Renal cortical epithelial cell (primary cell): ENCODE measurements at regions not wholly inside any gene's neighbourhood (a gene's known extent, or its start where the extent isn't known, plus 50 kb on each side); places are given as distances from the start of the nearest gene placed in this dataset.
"Not testable (repeated sequence)": the region's sequence is repeated elsewhere in the genome, so short reads cannot be mapped to it uniquely, and the experiment has no call there.

ENCODE experiments used
- DNase-seq: peaks from one replicate; pipeline ENCODE4 v3.0.0-alpha.2; 2011; ENCODE audit warnings: low read depth

DNA sequence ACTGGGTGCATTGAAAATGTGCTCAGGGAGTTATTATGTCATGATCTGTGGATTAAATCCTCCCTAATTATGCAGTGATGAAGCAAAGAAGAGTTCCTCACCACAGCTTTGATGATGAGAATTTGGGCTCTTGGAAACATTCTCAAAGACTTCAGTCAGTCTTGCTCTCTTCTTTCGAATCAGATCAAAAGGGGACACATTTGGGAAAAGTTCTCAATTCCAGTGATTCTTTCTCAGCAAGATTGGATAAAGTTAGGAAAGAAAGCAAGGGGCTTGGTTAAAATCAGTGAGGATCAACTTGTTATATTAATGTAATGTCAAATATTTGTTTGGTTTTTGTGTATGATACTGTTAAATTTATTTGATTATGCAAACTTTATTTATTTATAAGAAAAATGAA lies 411.3 kb upstream of the ACTBL2 start:
- no peak for DNase-seq

DNA sequence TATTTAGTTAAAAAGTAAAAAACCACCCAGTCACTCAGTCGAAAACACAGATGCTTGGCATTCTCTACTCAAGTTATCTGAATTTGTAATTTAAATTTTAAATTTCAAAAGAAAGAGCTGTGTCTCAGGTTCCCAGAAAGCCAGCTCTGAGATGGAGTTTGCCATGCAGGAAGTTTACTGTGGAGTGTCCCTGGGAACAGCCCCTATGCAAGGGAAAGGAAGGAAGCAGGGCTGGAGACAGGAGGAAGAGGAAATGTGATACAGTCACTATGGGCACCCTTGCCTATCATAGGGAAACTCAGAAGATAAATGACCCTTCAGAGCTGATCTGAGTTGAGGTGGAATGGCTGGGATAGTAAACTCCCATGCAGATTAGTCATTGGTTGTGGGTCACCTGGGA lies 408.8 kb upstream of the ACTBL2 start:
- DNase-seq: no peak

DNA sequence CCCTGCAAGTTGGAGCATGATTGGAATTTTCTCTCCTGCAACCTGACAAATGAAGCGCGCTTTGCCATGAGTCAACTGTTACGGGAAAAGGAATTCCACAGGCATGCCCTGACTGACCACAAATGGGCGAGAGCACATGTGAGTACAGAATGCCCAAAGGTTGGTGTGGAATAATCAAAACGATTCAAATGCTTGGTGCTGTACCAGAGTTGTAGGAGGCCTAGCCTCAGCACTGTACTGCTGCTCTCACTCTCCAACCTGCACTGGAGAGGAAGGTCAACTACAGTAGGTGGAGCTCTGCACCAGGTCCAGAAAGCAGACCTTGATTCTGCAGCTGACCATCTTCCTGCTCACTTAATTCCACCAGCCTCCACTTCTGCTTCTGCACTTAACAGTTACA lies 406.9 kb upstream of the ACTBL2 start:
- peak; percentile 99 for DNase-seq

DNA sequence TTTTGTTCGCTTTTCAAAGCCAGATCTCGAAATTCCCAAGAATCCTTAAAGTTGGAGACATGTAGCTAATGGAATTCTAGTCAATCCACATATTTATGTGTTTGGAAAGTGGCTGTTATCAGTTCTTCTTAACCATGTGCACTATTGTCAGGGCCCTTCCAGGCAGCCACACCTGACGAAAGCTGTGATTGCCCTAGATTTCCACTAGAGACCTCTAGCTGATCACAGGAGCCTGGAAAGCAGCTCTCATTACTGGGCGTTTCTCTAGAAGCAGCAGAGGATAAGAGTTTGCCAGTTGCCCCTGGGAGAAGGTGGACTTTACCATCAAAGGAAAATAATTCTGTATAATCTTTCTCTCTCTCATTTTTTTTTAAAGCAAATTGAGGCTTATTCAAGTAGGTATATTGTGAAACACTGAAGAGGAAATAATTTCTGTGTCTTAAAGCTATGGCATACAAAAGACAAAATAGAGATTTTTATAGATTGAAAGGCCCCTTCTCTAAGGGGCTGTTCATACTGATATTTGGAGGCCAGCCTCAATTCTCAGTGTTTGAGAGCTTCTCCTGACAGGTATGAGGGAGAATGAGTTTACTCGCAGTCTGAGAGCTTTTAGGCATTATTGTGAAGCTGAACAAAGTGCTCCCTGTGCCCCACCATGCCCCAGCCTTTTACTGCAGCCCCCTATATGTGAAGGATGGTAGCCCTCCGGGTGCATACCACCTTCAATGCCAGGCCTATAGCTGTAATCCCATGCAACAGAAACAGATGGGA lies 405.4 kb upstream of the ACTBL2 start:
- DNase-seq: peak; percentile 80

DNA sequence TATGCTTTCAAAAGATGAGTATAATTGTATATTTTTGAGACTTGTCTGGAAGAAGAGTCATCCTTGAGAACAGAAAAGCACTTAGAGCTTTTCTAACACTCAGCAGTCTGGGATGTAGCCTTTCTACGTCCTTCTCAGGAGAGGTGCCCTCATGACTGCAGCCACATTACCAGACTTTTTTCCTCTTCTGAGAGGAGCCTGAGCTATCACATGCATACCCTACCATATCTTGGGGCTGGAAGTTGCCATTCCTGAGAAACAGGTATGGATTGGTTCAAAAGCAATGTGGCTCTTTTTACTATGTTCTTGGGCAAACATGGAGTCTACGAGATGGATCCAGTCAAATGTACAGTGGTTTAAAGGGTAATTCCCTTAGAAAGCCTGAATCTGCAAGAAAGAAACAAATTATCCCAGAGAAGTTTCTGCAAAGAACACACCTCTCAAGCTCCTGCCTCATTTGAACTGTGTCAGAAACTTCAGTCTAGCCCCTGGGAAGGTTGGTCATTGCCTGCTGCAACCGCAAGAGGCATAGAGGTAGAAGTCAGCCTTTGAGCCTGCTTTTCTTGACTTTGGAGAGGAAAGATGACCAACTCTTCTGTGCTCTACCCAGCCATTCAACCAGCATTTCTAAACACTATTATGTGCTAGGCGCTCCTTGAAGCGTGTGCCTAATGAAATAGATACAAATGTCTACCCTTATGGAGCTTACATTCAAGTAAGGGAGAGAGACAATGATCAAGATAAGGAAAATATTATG lies 401.9 kb upstream of the ACTBL2 start:
- DNase-seq: no peak

DNA sequence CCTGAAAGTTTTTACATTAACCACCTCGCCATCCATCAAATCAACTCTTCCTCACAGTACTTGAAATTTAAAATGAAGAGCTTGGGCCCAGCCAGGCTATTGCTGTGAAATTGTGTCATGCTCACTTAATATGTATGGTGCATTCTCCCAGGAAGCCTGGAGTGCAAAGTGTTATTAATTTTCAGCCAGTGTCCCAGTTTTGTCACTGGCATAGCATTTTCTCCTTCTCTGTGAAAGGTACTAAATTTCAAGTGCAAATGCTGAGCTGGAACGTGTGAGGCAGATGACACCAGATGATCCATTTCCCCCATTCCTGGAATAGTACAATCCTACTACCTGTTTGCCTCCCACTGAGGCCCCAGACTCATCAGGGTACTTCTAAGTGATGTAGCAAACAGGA lies 397.6 kb upstream of the ACTBL2 start:
- no peak for DNase-seq

DNA sequence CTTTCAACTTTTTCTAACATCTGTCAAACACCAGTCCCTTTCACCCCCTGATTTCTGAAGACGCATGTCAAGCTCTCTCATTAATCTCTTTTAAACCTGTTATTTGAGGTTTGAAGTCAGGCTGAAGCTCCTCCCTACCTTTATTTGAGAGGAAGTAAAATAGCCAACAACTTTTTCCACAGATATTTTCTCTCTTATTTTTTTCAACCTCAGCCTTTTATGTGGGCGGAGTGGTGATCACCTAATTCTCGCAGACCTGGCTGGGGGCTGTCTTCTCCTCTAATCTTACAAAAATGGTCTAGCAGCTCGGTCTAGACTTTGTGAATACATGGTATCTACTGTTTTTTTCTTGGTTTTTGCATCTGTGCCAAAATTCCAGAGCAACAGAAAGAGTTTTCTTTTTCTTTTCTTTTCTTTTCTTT lies 395.7 kb upstream of the ACTBL2 start:
- no peak for DNase-seq

DNA sequence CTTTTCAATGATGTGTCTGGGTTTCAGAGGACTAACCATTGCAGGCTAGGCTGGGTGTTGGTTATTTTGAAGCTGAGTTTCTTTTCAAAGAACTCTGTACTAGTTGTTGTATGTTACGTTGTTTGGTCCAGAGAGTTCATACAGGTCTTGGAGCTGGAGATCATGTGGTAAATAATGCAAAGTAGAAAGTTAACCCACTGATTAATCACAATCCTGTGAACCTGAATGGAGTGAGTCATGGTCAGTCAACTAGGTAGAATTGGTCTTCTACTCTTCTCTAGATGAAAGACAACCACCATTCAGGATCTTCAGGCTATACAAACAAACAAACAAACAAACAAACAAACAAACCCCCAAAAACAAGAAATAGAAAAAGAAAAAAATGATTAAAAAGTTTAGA lies 388.9 kb upstream of the ACTBL2 start:
- peak; percentile 89 for DNase-seq

DNA sequence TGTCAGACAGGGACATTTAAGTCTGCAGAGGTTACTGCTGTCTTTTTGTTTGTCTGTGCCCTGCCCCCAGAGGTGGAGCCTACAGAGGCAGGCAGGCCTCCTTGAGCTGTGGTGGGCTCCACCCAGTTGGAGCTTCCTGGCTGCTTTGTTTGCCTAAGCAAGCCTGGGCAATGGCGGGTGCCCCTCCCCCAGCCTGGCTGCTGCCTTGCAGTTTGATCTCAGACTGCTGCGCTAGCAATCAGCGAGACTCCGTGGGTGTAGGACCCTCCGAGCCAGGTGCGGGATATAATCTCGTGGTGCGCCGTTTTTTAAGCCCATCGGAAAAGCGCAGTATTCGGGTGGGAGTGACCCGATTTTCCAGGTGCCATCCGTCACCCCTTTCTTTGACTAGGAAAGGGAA lies 387.7 kb upstream of the ACTBL2 start:
- DNase-seq: not testable (repeated sequence)

DNA sequence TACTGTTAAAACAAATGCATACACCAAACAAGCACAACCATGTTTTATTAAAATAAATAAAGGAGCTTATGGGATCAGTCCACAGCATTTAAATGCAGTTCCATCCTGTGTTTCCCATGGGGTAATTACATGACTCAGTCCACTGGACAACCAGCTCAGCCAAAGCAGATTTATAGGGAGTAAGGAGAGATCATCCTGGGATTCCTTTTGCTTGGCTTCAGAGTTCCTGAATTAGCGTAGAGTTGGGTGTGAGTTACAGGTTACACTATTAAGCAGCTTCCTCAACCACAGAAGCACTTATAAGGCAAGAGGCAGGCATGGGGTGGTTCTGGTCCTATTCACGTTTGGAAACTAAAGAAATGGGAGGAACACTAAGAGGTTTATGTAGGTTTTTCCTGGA lies 381.1 kb upstream of the ACTBL2 start:
- DNase-seq: peak; percentile 49

DNA sequence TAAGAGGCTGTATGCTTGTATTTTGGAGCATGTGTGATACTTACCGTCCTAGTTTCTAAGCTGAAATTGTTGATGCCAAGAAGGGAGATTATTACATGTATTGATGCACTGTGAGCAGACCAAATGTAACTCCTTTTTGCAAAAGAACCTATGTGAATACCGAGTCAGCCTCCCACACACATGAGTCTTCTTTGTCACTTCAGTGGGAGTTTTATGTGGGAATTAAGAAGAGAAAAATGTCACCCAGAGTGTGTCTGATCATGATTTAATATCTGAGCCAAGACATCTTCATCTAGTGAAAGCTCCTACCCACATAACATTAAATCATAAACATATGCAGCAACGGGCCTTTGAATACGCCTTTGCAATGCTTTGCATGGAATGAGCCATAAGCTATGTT lies 380.3 kb upstream of the ACTBL2 start:
- DNase-seq: no peak

DNA sequence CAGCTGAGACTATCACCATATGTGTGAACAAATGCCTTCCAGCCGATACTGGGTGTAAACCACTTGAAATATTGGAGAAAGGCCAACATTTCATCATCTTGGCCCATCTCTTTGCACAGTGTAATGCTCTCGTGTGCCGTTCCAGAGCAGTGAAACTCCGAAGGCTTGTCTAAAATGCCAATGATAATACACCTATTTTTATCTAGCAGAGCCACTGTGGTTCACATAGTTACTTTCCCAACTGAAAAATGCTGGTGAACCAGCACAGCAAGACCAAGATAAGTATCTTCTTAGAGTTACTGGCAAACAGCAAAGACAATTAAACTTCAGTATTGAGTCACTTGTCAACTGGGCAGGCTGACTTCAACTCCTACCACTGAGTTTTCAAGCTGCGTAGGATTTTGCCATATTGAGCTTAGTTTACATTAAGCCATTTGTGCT lies 379.9 kb upstream of the ACTBL2 start:
- DNase-seq: peak; percentile 62

DNA sequence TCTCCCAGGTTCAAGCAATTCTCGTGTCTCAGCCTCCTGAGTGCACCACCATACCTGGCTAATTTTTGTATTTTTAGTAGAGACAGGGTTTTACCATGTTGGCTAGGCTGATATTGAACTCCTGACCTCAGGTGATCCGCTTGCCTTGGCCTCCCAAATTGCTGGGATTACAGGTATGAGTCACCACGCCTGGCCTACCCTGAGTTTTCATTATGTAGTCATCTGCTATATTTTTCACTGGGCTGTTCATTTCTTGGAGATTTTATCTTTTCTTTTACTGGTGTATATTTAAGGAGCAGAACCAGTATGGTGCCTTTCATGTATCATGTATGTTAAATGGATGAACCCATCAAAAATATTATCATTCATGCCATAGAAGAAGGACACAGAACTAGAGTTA lies 377.0 kb upstream of the ACTBL2 start:
- no peak for DNase-seq

DNA sequence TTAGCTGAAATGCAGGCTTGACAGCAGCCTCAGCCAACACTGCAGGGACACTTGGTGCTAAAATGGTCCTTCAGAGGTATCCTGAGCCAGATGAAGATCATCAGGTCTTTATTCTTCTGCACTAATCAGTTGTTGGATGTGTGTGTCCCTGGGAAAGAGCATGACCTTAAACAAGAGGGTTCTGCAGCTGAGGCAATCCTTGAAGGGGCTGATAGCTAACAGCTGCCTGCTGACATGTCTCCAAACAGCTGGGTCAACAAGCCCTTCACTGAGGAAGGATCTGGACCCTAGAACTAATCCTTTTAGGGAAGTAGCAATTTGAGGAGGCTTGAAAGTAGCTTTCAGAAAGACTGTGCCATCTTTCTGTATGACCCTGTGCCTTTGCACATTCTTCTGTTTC lies 376.3 kb upstream of the ACTBL2 start:
- DNase-seq: no peak

DNA sequence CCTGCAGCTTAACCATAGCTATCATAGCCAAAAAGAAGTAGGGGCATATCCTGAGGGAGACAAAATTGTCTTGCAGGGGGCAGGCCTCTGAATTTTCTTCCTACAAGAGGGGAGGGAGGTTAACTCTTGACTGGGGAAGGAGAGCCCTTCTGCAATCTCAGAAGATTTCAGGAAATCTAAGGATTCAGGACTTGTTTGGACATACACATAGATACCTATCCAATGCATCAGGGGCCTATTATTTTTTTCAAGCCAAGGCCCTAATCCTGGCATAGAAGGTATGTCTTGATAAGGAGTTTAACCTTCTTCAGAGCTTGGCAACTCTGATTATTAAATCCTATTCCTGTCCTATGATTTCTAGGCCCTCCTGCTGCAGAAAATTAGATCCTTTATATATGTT lies 375.1 kb upstream of the ACTBL2 start:
- DNase-seq: no peak

DNA sequence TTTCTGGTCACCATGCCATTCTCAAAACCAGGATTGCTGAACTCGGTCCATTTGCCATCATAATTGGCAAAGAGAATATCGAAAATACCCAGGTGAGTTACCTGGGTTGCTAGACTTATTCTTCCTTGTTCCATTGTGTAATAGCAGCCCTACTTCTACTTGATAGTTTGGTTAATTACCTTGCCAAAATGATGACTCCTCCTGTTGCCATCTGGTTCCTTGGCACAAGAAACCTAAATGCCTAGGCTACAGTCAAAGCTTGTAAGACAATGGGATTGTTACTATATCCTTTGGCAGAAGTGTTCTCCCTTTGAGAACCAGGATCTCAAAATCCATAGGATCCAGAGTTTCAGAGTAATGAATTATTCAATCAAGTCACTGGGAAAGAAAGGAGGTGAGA lies 373.2 kb upstream of the ACTBL2 start:
- DNase-seq: no peak

DNA sequence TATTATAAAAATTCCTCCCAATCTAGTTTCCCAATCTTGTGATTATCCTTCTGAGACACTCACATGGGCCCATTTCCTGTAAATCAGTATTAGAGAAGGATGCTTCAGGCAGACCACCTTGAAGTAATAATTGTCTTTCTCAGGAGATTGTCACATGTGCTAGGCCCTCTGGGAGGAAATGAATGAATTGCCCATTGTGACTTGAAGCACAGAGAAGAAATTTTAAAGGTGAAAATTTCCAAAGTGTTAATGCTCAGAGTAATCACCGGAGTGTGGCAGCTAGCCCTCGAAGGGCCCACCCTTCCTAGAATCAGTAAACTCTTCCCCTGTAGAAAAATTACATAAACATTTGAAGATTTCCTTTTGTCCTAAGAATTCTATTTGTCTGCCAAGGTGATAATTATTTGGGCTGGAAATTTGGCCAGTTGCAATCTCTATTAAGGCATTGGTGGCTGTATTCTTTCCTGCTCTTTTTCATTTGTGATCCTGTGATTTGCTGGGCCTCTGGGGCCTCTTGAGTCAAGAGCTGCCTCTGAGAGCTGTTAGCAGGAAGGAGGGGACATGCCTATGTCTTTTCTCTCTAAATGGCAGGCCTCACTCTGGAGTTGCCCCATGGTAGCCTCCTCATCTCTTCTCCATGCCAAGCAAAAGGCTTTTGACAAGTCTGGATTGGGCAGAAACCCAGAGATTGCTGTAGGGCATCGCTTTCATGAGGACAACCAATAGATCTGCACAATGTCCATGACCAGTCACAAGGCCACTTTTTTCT lies 371.5 kb upstream of the ACTBL2 start:
- no peak for DNase-seq

DNA sequence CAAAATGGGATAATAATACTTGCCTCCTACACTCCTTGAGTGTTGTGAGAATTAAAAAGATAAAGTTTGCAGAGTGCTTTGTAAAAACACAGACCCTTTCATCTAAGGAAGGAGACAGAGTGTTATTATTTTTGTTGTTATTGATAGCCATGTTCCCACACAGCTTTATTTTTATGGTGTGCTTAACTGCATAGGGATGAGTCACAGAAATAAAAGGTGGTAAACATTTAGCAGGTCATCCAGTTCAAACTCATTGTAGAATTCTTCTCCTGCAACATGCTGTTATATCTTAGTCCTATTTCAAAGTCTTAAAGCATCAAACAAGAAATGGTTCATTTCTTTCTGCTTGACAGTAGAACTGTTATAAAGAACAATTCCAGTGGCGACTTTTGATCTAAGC lies 367.5 kb upstream of the ACTBL2 start:
- DNase-seq: peak; percentile 77

DNA sequence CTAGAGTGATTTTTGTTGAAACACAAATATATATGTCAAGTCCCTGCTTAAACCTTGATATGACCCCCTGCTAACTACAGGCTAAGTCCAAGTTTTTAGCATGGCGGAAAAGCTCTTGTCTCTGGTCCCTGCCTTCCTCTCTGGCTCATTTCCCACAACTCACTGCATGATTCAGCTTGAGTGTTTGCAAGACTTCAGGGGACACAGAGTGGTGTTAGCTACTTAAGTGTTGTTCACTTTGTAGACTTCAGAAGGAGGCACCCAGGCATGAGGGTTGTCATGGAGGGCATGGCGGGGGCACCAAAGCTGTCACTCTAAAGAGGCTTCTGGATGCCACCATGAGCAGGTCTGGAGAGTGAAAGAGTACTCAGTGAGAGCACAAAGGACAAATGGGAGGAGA lies 362.4 kb upstream of the ACTBL2 start:
- DNase-seq: no peak

DNA sequence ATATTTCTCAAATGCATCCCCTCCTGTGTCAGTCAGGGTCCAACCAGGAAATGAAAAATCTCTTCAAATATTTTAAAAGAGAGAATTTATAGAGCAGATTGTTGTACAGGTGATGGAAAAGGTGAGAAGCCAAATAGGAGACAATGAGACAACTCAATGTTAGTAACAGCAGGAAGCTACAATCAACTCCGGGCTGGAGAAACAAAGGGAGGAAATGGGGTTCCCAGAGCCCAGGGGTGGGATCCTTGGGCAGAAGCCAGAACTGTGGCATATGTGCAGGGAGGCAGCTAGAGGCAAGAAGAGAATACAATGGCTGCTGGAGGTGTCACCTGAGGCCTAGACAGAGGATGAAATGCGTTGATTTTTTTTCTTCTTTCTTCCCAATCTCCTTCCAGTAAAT lies 361.8 kb upstream of the ACTBL2 start:
- DNase-seq: no peak

DNA sequence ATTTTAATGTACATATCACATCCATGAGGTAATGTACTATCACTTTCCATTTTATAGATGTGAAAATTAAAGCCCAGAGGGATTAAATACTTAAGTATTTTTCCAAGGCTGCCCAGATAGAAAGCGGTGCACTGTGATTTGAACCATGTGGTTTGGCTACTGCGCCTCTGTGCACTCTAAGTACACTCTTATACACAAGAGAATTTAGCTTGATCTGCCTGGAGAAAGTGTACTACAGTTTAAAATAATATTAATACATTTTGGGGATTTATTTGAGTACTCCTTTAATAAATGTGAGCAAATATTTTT lies 360.4 kb upstream of the ACTBL2 start:
- DNase-seq: no peak

DNA sequence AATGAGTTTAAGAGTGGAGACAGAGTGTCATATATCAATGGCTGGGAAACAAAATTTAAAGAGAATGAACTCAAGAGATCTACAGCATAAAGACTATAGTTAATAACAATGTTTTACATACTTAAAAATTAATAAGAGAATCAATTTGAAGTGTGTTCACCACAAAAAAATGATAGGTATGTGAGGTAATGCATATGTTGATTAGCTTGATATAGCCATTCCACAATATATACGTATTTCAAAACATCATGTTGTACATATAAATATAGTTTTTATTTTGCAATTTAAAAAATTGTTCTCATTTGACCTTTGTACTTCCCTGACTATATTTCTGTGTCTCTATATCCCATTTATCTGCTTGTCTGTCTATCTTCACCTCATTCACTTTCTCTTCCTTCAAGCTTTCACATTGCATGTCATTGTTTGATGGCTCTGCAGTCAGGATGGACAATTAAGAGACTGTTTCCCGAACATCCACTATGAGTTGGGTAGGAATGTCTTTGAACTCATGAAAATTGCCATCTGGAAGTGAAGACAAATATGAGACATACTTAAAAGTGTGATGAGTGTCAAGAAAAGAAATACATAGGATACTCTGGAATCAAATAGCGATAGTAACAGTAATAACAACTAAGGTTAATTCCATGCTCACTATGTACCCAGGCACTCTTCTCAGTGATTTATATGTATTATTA lies 359.9 kb upstream of the ACTBL2 start:
- no peak for DNase-seq
